IPS DF 6.9 (cell line): ENCODE measurements at regions not wholly inside any gene's neighbourhood (a gene's known extent, or its start where the extent isn't known, plus 50 kb on each side); places are given as distances from the start of the nearest gene placed in this dataset.

Experiments
- DNase-seq: peaks from one replicate; pipeline ENCODE4 v3.0.0-alpha.2; 2013; ENCODE audit warnings: low read depth, low spot score
- H3K27ac ChIP-seq: one replicate; pipeline ENCODE4 v1.5.1; 2013; ENCODE audit warnings: low read length, control low read depth
- H3K27me3 ChIP-seq: 2 replicates; pipeline ENCODE4 v1.6.1; 2013; ENCODE audit warnings: mild to moderate bottlenecking, low read length; ENCODE audit not compliant: control insufficient read depth, insufficient read depth
- H3K36me3 ChIP-seq: 2 replicates; pipeline ENCODE4 v1.6.1; 2013; ENCODE audit warnings: low read length; ENCODE audit not compliant: control insufficient read depth, insufficient read depth
- H3K4me1 ChIP-seq: 2 replicates; pipeline ENCODE4 v1.6.1; 2013; ENCODE audit warnings: low read length; ENCODE audit not compliant: control insufficient read depth, insufficient read depth
- H3K4me3 ChIP-seq: 2 replicates; pipeline ENCODE4 v1.5.1; 2013; ENCODE audit warnings: mild to moderate bottlenecking, low read length
- H3K9me3 ChIP-seq: 2 replicates; pipeline ENCODE4 v1.6.1; 2013; ENCODE audit warnings: low read length, inconsistent platforms; ENCODE audit not compliant: control insufficient read depth, insufficient read depth
- WGBS: extraction: QIAGEN DNeasy Blood & Tissue Kit; methylation state at CpG from one replicate; pipeline ENCODE4 v1.1.7; 2013; ENCODE audit warnings: mixed read lengths, missing lambda C conversion rate; ENCODE audit not compliant: insufficient read length, insufficient coverage; 5-methylcytosine and 5-hydroxymethylcytosine counted together

GRCh38 chr5:61667525-61668218 lies 335.6 kb downstream of the ZSWIM6 start:
- WGBS, result 100% methylated on average over 2 of the region's 6 CpGs
- Histone ChIP-seq H3K9me3 (no peaks in the 10 kb centered on the region), H3K27me3 (no peaks in the 10 kb centered on the region), H3K27ac (no peak overlapping the region), H3K4me1 (no peaks in the 10 kb centered on the region), H3K4me3 (no peak overlapping the region), H3K36me3 (no peaks in the 10 kb centered on the region)
- no peak for DNase-seq

GRCh38 chr5:61669531-61669930 lies 337.5 kb downstream of the ZSWIM6 start:
- no CpG with 5 or more reads among the region's 3 CpGs for WGBS
- Histone ChIP-seq H3K4me3 (no peak overlapping the region), H3K9me3 (no peaks in the 10 kb centered on the region), H3K27ac (no peak overlapping the region), H3K27me3 (no peaks in the 10 kb centered on the region), H3K4me1 (no peaks in the 10 kb centered on the region), H3K36me3 (no peaks in the 10 kb centered on the region)
- no peak for DNase-seq

- Histone ChIP-seq H3K4me1 (no peaks in the 10 kb centered on the region), H3K4me3 (no peak overlapping the region), H3K27ac (no peak overlapping the region), H3K9me3 (no peaks in the 10 kb centered on the region), H3K27me3 (no peaks in the 10 kb centered on the region), H3K36me3 (no peaks in the 10 kb centered on the region)
- no CpG with 5 or more reads among the region's 4 CpGs for WGBS
- no peak for DNase-seq
Observed at GRCh38 chr5:61670941-61671340, 338.9 kb downstream of the ZSWIM6 start.

DNA sequence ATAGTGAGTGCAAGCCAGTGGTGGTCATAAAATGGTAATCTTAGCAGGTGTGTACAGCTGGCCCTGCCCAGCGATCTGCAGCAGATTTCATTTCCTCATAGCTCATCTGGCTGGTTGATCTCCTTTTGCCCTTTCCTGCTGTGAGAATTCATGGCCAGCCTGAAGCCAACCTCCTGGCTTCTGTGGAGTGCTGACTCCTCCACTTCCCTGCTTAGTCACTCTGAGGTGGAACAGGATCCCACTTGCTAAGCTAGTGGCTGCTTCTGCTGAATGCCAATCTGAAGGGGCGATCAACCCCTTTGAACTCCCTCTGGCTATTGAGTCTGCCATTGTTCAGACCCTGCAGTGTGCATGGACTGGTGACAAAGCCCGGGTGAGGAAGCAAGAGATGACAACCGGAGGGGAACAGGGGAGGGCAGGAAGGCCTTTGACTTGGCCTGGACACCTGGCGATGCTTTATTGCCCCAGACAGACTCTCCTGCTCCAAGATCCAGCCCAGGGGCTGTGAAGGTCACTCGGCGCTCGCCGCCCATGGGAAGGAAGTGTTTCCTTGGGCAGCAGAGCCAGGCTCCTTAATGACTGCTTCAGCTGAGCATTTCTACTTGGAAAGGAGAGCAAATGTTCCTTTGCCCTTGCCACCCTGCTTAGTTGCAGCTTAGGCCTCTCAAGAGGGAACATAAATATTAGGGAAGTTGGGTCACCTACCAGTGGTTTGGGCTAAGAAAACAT lies 341.1 kb downstream of the ZSWIM6 start:
- no peaks in the 10 kb centered on the region for H3K27me3 ChIP-seq

DNA sequence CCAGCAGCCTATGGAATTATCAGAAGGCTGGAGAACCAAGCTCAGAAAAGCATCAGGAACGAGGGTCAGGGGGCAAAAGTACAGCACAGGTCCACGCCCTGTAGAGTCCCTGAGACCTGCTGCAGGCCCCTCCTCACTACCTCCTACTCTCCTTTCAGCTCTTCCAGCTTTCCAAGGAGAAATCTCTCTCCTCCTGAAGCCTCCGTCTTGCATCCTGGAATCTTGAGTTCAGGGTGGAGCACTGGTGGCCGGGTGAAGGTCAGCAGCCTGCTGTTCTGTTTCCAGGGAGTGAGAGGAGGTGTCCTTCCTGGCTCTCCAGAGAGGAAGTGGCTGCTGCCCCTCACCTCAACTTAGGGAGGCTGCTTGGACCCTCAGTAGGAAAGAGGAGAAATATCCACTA lies 342.3 kb downstream of the ZSWIM6 start:
- Histone ChIP-seq H3K9me3 (no peaks in the 10 kb centered on the region), H3K4me3 (no peak overlapping the region), H3K4me1 (peaks cover 2% of the 10 kb centered on the region; the same call in 1 of the 2 replicates), H3K27me3 (no peaks in the 10 kb centered on the region), H3K36me3 (no peaks in the 10 kb centered on the region), H3K27ac (no peak overlapping the region)
- DNase-seq, result no peak
- WGBS, result no CpG with 5 or more reads among the region's 4 CpGs

More for the DNA sequence above, 341.1 kb downstream of the ZSWIM6 start:
- WGBS, result no CpG with 5 or more reads among the region's 9 CpGs
- H3K27ac ChIP-seq, result no peak overlapping the region
- H3K36me3 ChIP-seq, result no peaks in the 10 kb centered on the region
- no peaks in the 10 kb centered on the region for H3K4me1 ChIP-seq
- no peak for DNase-seq
- no peak overlapping the region for H3K4me3 ChIP-seq
- no peaks in the 10 kb centered on the region for H3K9me3 ChIP-seq

DNA sequence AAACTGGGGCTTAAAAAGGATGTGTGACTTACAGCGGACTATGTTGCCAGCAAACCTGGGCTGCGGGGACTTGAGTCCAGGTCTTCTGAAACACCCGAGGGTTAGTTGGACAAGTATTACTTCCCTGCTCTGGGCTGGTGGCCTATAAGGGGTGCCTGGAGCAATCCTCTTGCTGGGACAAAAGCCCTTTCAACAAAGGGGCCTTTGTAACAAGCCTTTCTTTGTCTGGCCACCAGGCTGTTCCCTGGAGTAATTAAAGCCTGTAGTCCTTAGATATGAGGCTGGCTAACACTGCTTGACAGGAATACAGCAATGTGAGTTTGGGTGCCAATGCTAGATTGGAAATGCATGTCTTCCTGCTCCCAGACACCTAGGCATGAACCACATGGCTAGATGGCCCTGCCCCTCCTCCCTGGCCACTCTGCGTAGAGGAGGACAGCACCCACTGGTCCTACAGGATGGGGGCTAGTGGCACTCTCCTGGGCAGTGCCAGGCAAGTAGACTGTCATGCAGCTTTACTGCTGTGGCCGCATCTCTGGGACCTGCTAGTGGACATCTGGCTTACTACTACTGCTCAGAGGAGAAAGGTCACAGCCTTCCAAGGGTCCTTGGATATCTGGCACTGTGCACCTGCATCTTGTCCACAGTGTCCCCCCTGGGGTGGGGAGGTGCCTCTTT lies 343.1 kb downstream of the ZSWIM6 start:
- H3K27me3 ChIP-seq, result no peaks in the 10 kb centered on the region
- H3K27ac ChIP-seq, result no peak overlapping the region
- H3K4me3 ChIP-seq, result no peak overlapping the region
- DNase-seq, result no peak
- H3K9me3 ChIP-seq, result no peaks in the 10 kb centered on the region
- H3K4me1 ChIP-seq, result peaks cover 2% of the 10 kb centered on the region; the same call in 1 of the 2 replicates
- no peaks in the 10 kb centered on the region for H3K36me3 ChIP-seq
- WGBS, result no CpG with 5 or more reads among the region's 5 CpGs

GRCh38 chr5:61677220-61677619 lies 345.2 kb downstream of the ZSWIM6 start:
- no CpG with 5 or more reads among the region's 2 CpGs for WGBS
- H3K27me3 ChIP-seq, result no peaks in the 10 kb centered on the region
- H3K27ac ChIP-seq, result no peak overlapping the region
- DNase-seq, result no peak
- no peaks in the 10 kb centered on the region for H3K9me3 ChIP-seq
- peaks cover 2% of the 10 kb centered on the region; the same call in 1 of the 2 replicates for H3K4me1 ChIP-seq
- no peaks in the 10 kb centered on the region for H3K36me3 ChIP-seq
- H3K4me3 ChIP-seq, result no peak overlapping the region

GRCh38 chr5:61678966-61679365 lies 346.9 kb downstream of the ZSWIM6 start:
- H3K27ac ChIP-seq, result no peak overlapping the region
- H3K36me3 ChIP-seq, result no peaks in the 10 kb centered on the region
- no peaks in the 10 kb centered on the region for H3K27me3 ChIP-seq
- H3K4me1 ChIP-seq, result peaks cover 2% of the 10 kb centered on the region; the same call in 1 of the 2 replicates
- no peak overlapping the region for H3K4me3 ChIP-seq
- H3K9me3 ChIP-seq, result no peaks in the 10 kb centered on the region
- no peak for DNase-seq
- WGBS, result no CpG with 5 or more reads among the region's 4 CpGs

DNA sequence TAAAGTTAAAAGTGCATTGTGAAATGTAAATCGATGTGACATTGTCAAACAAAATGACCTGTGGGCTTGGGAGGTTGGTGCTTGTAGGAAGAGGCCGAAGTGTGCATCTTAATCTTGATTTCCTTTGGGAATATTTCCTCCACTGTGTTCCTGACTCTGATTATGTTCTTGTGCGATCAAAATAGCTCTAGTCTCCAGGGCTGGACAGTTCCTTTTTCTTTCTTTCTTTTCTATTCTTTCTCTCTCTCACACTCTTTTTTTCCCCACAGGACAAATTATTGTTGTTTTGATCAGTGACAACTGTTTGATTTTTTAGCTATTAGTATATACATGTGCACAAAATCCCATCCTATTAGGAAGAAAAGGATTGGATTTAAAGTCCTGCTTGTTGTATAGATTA lies 347.5 kb downstream of the ZSWIM6 start:
- Histone ChIP-seq H3K4me1 (peaks cover 2% of the 10 kb centered on the region; the same call in 1 of the 2 replicates), H3K36me3 (no peaks in the 10 kb centered on the region), H3K9me3 (no peaks in the 10 kb centered on the region), H3K27ac (no peak overlapping the region), H3K27me3 (no peaks in the 10 kb centered on the region), H3K4me3 (no peak overlapping the region)
- WGBS, result no CpG with 5 or more reads among the region's 3 CpGs
- DNase-seq, result no peak

DNA sequence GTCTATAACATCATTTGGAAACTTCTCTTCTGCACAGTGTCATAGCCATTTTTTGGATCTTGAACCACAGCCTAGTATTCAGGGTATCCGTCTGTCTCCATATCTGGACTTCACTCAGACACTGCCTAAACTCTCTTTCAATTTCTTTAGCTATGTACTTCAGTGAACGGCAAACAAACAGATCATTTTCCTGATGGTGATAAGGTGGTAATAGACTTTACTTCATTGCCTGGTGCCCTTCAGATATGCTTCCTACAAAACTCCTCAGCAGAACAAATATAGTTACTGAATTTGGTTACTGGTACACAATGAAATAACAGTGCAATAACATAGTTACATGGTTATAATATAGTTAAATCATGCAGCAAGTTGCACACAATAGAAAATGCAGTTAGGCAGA lies 348.2 kb downstream of the ZSWIM6 start:
- Histone ChIP-seq H3K27ac (no peak overlapping the region), H3K4me1 (peaks cover 2% of the 10 kb centered on the region; the same call in 1 of the 2 replicates), H3K4me3 (no peak overlapping the region), H3K36me3 (no peaks in the 10 kb centered on the region), H3K27me3 (no peaks in the 10 kb centered on the region), H3K9me3 (no peaks in the 10 kb centered on the region)
- no peak for DNase-seq
- WGBS, result no CpG with 5 or more reads among the region's 2 CpGs
